ENCODE measurements at regions not wholly inside any gene's neighbourhood (a gene's known extent, or its start where the extent isn't known, plus 50 kb on each side); places are given as distances from the start of the nearest gene placed in this dataset.

DNA sequence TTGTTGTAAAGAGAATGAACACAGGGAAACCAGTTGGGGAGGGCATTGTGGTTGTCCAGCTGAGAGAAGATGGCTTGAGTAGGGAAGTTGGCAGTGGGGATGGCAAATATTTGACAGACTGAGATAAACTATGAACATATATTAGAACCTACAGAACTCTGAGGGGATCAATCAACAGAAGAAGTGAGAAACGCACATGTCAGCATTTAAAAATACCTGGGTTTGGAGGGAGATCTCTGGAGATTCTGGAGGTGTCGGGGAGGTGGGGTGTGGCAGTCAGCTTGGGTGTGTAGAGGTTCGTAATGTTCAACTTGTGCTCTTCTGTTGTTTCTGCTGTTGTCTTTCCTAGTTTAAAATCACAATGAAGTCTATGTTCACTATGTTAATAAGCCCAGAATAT, 517.8 kb downstream of the AACS start:
- DNase-seq: no peak

DNA sequence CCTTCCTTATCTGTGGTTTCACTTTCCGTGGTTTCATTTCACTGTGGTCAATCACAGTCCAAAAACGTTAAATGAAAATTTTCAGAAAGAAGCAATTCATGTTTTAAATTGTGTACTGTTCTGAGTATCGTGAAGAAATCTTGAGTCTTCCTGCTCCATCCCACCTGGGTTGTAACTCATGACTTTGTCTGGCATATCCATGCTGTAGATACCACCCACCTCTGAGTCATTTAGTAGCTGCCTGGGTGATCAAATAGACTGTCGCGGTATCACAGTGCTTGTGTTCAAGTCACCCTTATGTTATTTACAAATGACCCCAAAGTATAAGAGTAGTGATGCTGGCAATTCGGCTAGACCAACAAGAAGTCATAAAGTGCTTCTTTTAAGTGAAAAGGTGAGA, 521.2 kb downstream of the AACS start:
- no peak for DNase-seq

DNA sequence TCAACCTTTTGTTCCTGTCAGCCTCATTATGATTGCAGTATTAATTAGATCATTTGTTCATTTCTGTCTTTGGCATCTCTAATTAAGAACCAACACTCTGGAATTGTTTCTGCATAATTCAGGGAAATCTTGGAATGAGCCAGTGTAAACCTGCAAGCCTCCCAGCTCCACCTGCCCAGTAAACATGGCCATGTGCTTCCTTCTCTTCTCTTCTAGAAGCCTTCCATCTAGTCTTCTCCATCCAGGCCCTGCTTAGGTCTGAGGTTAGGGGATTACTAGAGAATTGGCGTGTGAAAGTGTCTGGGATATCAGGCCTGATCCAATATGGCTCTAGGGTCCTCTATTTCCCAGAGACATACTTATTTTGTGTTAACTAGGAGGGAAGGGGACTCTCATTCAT, 528.0 kb downstream of the AACS start:
- no peak for DNase-seq

DNA sequence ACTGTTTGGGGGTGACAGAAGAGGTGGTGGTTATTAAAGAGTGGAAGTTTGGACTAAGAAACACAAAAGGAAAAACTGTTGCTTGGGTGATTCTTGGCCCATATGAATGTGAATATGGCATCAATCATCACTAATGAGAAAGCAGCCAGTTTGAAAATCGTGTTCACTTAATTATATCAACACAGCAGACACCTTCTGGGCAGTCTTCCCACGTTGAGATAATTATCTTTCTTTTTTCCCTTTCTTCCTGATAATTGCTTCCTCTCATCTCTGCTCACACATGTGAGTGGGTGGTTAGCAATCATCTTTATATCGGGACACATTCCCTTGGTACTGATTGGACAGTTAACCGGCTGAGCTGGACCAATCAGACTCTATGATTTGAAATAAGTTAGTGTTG, 539.7 kb downstream of the AACS start:
- no peak for DNase-seq

DNA sequence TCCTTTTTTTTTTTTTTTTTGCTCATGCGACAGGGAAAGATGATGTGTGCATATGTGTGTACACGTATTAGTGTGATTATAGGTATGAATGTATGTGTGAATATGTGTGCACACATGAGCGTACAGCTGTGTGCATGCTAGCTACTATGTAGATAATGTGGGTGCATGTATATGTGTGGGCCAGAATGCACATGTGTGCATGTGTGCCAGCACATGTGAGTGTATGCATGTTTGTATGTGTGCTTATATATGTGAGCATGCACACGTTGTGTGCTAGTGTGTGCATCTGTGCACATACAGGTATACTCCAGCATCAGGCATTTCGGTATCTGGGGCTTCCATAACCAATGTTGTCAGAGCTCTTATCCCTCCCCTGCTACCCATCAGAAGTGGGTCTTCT, 541.1 kb downstream of the AACS start:
- DNase-seq: no peak

DNA sequence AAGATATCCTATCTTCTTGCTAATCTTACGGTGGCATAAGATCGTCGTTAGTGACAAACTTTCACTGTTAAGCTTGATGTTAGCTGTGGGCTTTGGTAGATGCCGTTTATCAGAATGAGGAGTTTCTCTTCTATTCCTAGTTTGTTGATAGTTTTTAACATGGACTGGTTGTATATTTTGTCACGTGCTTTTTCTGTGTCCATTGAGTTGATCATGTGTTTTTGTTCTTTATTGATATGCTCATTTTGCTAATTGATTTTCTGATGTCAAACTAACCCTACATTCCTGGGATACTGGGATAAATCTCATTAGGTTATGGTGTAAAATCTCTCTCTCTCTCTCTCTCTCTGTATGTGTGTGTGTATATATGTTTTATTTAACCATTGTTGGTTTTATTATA, 545.1 kb downstream of the AACS start:
- no peak for DNase-seq

DNA sequence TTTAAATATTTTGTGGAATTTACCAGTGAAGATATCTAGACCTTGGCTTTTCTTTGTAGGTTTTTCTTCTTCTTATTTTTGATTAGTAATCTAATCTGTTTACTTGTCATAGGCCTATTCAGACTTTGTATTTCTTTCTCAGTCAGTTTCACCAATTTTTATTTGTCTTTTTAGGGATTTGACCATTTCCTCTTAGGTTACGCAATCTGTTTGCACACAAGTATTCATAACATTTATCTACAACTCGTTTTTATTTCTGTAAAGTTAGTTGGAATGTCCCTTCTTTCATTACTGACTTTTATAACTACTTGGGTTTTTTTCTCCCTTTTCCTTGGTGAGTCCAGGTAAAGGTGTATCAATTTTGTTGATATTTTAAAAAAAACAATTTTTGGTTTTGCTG, 545.7 kb downstream of the AACS start:
- no peak for DNase-seq

DNA sequence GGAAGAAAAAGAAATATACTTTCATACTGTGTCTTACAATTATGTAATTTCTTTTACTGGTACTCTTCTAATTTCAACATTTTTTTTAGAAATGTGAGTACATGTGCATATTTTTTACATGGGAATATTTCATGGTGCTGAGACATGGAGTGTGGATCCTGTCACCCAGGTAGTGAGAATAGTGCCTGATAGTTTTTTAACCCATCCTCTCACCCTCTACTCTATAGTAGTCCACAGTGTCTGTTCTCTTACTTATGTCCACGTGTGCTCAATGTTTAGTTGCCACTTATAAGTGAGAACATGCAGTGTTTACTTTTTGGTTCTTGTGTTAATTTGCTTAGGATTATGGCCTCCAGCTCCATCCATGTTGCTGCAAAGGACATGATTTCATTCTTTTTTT, 548.8 kb downstream of the AACS start:
- DNase-seq: no peak

DNA sequence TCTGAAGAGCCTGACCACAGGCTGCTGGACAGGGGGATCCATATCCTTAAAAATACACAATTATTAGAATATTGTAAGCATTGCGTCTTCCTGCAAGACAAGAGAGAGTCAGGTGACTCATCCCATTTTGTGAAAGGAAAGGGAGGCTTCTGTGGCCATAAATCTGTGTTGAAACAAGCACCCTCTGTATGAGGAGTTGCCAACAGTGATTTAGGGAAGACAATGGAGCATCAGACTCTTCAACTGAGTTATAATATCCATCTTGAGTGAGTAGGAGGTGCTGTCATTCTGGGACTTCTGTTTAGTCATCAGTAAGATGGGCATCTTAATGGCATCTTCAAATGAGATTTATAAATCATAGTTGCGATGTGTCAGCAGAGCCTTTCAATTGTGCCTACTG, 554.5 kb downstream of the AACS start:
- DNase-seq: no peak

DNA sequence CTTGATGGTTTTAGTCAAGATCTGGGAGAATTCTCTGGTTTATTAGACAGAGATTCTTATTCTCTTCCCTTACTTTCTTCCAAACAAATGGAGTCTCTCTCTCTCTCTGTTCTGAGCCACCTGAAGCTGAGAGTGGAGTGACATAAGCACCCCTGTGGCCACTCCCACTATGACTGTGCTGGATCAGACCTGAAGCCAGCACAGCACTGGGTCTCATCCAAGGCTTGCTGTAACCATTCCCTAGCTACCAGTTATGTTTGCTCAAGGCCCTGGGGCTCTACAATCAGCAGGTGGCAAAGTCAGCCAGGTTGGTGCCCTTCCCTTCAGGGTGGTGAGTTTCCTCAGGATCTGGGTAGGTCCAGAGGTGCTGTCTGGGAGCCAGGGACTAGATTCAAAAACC, 568.5 kb downstream of the AACS start:
- no peak for DNase-seq

DNA sequence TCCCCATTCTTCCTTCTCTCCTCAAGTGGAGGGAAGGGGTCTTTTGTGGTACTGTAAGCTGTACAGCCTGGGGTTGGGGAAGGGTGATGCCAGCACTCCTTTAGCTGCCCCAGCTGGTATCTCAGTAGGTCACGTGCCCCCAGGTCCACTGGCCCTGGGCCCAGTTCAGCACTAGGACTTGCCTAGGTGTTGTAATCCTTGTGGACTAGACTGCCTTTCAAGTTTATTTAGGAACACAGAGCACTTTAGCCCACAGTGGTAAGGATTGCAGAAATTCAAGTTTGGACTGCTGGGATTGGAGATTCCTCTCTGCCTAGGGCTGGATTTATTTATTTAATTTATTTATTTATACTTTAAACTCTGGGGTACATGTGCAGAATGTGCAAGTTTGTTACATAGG, 569.6 kb downstream of the AACS start:
- no peak for DNase-seq

DNA sequence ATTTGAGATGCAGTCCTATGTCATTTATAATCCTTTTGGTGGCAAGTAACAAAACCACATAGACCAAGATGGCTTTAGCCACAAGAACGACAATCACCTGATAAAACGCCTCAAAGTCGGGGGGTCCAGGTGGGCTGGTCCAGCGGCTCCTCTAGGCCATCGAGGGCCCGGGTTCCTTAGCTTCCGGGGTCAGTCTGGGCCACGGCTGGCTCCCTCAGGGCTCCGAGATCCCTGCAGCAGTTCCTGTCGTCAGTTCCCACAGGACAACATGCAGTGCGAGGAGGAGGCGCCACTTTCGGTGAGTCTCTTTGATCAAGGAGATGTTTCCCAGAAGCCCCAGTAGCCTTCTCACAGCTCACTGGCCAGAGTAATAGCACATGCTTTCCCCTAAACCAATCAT, 574.6 kb downstream of the AACS start:
- no peak for DNase-seq

DNA sequence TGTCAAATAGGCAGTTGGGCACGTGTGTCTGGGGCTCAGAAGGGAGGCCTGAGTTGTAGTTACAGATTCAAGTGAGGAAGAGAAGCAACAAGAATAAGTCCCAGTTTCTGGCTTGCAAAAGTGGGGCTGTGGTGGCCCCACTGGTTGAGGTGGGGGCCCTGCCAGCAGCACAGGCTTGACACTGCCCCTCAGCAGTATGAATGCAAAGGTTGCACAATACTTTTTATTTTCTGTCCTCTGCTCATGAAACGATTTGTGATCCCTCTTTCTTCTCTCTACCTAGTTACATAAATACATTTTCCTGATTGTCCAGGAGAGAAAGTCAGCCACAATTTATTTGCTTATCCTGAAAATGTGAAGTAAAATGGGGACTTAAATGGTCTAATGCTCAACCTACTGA, 577.8 kb downstream of the AACS start:
- no peak for DNase-seq

DNA sequence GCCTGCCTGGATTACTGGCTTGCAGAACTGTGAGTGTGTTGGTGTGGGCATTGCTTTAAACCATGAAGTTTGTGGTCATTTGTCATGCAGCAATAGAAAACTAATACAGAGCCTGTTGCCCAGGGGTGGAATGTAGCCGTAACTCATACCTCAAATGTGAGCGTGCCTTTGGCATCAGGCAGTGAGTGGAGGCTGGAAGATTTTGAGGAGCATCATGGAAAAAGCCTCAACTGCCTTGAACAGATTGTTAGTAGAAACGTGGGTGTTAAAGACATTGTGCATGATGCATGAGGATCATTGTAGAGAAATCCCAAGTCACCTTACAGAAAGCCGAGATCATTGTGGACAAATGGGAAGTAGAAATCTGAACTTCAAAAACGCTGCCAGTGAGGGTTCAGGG, 580.5 kb downstream of the AACS start:
- DNase-seq: no peak

DNA sequence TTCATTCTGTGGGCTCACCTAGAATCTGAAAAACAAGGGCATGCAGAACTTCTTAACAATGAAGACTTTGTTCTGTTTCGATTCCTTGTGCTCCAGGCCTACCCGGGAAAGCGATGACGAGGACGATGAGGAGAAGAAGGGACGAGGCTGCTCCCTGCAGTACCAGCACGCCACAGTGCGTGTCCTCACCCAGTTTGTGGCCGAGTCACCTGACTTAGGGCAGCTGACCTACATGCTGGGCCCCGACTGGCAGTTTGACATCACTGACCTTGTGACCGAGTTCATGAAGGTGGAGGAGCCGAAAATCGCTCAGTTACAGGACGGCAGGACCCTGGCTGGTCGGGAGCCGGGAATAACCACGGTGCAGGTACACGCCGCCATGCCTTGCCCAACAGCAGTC, 585.4 kb downstream of the AACS start:
- no peak for DNase-seq

DNA sequence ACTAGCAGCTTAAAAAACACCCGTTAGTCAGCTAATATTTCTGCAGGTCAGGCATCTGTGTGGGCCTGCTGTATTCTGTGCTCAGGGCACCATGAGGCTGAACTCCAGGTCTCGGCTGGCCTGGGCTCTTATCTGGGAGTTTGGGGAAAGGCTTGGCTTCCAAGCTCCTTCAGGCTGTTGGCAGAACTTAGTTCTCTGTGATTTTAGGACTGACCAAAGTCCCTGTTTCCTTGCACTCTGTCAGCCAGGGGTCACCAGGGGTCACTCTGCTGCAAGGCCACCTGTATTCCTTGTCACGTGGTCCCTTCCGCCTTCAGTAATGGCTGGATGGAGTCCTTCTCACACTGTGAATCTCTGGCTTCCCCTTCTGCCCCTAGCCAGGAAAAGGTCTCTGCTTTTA, 586.4 kb downstream of the AACS start:
- DNase-seq: no peak

DNA sequence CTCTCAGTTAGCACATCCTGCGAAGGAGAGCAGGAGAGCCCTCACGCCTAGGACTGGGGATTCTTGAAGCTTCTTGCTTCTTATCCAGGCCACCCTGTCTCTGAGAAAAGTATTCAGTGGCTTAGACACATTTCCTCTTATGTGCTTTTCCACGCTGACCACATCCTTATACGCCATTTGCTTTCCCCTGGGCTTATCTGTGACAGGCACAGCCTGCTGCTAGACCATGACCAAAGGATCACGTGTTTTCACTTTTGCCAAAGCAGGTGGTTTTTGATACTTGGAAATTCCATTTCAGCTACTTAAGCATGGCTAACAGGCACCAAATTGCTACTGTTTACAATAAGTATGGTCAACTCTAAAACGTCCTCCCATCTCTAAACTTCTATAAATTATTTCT, 587.4 kb downstream of the AACS start:
- no peak for DNase-seq

DNA sequence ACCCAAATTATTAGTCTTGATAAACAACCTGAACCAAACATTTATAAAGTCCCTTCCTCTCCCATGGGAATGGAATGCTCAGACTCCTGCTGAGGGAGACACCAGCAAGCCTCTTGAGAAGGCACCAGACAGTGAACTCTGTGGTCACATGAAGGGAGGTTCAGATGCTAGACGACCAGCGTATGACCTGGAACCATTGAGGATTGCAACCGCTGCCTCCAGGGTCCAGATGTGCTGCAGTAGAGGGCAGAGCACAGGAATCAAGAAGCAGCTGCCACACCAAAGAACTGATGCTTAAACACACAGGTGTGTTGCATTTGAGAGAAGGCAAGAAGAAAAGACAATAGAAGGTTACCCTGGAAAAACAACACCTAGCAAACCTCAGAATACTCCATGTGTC, 592.4 kb downstream of the AACS start:
- DNase-seq: no peak

DNA sequence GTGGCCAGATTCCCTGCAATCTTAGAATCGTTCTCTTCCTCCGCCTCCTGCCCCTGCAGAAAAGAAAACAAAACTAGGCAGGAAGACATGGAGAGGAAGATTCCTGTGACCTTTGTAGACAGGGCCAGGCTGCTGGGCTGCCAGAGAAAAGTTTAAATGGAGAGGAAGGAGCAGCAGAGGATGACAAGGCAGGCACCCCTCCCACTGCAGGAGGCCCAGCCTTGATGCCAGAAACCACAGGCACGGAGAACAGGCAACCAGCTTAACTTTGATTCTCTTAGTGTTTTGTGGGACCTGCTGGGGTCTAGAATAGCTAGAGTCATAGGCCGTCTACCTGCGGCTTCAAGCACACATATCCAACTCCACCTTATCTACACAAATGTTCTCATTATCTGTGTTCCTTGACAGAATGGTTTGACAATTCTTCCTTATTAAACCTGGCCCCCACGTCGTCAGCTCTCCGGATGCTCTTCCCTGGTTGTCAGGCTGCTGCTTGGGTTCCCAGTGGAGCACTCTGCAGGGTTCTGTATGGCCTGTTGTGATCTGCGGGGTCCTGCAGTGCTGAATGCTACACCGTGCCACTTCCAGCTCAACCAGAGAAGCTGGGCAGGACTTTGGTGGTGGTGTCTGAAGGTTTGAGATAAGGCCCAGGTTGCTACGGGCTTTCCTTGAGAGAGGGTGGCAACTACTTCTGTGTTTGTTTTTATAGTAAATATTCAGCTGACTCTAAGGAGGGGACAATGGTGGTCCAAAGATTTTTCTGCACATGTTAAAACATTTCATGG, 609.5 kb downstream of the AACS start:
- DNase-seq: no peak

DNA sequence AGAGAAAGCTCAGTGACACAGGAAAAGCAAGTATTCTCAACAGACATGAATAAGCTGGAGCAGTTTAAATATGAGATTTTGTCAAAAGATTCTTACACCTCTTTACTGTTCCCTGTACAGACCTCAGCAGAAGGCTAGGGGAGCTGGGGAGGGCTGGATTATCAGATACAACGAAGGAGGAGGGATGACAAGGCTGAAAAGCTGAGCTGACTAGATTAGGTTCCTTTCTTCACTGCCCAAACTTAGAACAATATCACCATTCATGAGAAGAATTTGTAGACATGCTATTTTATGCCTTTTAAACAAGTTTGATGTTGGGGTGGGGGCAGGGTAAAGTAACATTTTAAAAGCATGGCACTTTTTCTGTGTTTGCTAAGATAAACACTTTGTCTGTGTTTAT, 611.1 kb downstream of the AACS start:
- DNase-seq: no peak

DNA sequence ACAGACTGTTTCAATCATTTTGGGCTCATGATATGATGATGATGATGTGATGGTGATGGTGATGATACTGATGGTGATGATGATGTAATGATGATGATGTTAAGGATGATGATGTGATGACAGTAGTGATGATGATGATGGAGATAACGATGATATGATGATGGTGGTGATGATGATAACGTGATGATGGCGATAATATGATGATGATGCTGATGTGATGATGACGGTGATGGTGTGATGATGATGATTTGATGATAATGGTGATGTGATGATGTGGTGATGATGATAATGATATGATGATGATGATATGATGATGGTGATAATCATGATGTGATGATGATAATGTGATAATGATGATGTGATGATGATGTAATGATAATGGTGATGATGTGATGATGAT, 612.6 kb downstream of the AACS start:
- DNase-seq: no peak

DNA sequence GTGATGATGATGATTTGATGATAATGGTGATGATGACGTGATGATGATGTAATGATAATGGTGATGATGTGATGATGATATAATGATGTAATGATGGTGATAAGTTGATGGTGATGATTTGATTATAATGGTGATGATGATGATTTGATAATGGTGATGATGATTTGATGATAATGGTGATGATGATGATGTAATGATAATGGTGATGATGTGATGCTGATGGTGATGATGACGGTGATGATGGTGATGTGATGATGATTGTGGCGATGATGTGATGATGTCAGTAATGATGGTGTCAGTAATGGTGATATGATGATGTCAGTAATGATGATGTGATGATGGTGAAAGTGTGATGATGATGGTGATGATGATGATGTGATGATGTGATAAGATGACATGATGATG, 613.4 kb downstream of the AACS start:
- DNase-seq: no peak

DNA sequence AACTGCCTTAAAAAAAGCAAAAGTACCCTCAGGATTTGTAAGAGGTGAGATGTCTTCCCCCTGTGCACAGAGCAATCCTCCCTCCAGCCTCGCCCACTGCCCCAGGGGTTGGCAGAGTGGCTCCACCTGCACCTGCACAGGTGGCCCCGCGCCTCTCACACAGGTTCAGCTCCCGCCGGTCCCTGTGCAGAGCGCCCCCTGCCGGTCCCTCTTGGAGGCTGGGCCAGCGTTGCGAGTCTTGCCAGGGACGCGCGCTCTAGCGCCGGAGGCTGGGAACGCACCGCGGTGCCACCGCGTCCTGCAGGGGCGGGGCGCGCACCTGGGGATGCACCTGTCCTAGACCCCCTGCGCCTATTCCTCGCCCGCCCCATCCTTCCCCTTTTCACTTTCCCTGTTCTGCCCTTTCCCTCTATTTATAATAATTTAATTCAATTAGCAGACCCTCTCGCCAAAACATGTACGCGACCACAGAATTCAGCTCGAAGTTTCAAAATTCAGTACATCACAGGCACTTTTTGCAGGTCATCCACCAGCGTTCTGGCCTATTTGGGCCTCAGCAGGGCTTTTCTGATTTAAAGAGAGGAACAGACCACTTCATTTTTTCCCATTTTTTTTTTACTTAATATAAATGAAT, 618.6 kb downstream of the AACS start:
- DNase-seq: peak; percentile 75

DNA sequence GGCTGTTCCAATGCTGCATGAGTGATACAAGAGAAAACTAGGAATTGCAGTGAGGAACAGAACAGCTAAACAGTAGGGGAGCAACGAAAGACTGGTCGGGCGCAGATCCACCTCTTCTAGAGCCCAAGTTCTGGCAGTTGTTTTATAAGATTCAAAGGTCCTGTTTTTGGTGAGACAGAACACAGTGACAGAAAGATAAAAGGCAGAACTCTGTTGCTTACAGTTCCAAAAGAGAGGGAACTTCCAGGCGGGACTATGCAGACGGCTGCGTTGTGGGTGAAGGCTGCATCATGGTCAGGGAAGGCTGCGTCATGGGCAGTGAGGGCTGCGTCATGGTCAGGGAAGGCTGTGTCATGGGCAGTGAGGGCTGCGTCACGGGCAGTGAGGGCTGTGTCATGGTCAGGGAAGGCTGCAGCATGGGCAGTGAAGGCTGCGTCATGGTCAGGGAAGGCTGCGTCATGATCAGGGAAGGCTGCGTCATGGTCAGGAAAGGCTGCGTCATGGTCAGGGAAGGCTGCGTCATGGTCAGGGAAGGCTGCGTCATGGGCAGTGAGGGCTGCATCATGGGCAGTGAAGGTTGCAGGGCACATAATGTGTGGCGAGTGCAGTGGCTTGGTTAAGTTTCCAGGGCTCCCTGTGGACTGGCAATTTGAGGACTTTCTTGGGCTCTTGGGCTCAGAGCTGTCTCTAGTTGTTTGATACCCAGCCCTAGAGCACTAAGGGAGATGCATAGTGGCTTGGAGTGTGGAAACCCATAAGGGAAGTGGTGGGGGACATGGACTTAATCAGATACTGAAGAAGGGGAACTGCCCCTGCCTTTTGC, 619.9 kb downstream of the AACS start:
- DNase-seq: no peak

Data from activated CD4-positive, alpha-beta T cell treated with anti-CD3 and anti-CD28 coated beads for 48 hours (primary cell).